ENCODE measurements at regions not wholly inside any gene's neighbourhood (a gene's known extent, or its start where the extent isn't known, plus 50 kb on each side); places are given as distances from the start of the nearest gene placed in this dataset.

DNA sequence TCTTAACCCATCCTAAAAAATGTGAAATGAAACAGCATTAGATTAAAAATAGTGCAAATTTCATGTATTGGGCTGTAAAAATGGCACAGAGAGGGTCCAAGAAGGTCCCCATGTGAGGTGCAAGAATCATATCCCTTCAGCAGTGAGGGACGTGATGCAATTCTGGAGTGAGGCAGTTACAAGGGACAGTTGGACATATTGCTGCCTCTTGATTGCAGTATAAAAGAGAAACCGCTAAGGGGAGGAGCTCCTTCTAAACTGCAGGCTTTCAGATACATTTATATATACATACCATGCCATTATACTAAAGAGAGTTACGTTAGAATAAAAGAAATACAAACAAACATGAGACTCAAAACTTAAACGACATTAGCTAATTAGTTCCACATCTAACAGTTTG lies 304.2 kb upstream of the CTNNB1 start:
- TF ChIP-seq, protein P1, sequence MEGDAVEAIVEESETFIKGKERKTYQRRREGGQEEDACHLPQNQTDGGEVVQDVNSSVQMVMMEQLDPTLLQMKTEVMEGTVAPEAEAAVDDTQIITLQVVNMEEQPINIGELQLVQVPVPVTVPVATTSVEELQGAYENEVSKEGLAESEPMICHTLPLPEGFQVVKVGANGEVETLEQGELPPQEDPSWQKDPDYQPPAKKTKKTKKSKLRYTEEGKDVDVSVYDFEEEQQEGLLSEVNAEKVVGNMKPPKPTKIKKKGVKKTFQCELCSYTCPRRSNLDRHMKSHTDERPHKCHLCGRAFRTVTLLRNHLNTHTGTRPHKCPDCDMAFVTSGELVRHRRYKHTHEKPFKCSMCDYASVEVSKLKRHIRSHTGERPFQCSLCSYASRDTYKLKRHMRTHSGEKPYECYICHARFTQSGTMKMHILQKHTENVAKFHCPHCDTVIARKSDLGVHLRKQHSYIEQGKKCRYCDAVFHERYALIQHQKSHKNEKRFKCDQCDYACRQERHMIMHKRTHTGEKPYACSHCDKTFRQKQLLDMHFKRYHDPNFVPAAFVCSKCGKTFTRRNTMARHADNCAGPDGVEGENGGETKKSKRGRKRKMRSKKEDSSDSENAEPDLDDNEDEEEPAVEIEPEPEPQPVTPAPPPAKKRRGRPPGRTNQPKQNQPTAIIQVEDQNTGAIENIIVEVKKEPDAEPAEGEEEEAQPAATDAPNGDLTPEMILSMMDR (IDR thresholded peaks at IDR 0.05) = no peak
- no peak for TF ChIP-seq POLR2A (IDR thresholded peaks at IDR 0.05)
- no peak for TF ChIP-seq EP300 (IDR thresholded peaks at IDR 0.05)
